ENCODE measurements at regions not wholly inside any gene's neighbourhood (a gene's known extent, or its start where the extent isn't known, plus 50 kb on each side); places are given as distances from the start of the nearest gene placed in this dataset.

GRCh38 chr13:58869566-58869965 lies 1238.0 kb downstream of the PCDH17 start (continued):
- TF ChIP-seq SMAD4 (CRISPR knock-in tag; IDR thresholded peaks at IDR 0.05): no peak
- no peak for TF ChIP-seq FOXK1 (CRISPR knock-in tag; IDR thresholded peaks at IDR 0.05)

DNA sequence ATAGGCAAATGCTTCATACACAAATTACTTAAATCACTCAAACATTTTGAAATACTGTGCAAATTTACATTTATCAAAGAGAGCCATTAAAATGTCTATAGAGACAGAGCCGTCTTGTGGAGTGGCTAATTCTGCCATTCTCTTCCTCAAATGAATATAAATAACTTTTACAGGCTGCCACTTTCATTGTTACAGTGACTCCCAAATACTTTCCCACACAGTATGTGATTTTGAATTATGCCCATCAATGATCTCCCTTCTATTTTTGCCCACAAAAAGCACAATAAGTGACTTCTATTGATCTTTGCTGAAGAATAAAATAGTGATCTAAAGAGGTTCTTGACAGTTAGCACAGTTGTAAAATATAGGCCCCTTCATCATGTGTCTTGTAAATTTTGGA lies 1244.9 kb downstream of the PCDH17 start:
- Mint-ChIP-seq H3K27me3 (ENCODE audit: low read depth) (no peaks in the 10 kb centered on the region; the same call in 1 of the 2 replicates), H3K9me3 (peaks cover 9% of the 10 kb centered on the region), H3K36me3 (0 out of 2 replicates have a peak, but pooled peaks cover 2% of the 10 kb centered on the region), H3K4me1 (peaks cover 8% of the 10 kb centered on the region), H3K4me3 (no peak overlapping the region), H3K27ac (no peak overlapping the region)
- ATAC-seq: no peak
- TF ChIP-seq FOXP4 (CRISPR knock-in tag; IDR thresholded peaks at IDR 0.05) (no peak), ZNF281 (CRISPR knock-in tag; IDR thresholded peaks at IDR 0.05) (no peak)
- TF ChIP-seq, protein P1, sequence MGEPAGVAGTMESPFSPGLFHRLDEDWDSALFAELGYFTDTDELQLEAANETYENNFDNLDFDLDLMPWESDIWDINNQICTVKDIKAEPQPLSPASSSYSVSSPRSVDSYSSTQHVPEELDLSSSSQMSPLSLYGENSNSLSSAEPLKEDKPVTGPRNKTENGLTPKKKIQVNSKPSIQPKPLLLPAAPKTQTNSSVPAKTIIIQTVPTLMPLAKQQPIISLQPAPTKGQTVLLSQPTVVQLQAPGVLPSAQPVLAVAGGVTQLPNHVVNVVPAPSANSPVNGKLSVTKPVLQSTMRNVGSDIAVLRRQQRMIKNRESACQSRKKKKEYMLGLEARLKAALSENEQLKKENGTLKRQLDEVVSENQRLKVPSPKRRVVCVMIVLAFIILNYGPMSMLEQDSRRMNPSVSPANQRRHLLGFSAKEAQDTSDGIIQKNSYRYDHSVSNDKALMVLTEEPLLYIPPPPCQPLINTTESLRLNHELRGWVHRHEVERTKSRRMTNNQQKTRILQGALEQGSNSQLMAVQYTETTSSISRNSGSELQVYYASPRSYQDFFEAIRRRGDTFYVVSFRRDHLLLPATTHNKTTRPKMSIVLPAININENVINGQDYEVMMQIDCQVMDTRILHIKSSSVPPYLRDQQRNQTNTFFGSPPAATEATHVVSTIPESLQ (CRISPR knock-in tag; IDR thresholded peaks at IDR 0.05): no peak
- DNase-seq (ENCODE audit: low spot score): no peak
- POLR2A ChIA-PET: no interaction called here
- CTCF ChIA-PET: no interaction called here

DNA sequence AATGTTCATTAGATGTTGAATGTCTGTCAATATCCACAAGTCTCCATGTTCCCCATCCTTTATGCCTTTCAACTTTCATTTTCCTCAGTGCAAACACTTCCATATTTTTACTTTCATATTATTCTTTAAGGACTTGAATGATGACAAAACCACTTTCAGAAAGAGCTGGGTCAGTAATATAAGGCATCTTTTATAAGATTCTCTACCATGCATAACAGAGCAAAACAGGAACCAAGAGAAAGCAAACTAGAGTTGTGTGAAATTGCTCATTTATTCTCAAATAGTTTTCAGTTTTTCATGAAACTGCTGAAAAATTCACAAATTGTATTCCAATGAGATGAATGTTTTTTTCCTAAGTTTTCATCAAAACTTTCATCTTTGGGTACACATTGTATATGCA lies 1247.6 kb downstream of the PCDH17 start:
- H3K9me3 Mint-ChIP-seq: no peaks in the 10 kb centered on the region

DNA sequence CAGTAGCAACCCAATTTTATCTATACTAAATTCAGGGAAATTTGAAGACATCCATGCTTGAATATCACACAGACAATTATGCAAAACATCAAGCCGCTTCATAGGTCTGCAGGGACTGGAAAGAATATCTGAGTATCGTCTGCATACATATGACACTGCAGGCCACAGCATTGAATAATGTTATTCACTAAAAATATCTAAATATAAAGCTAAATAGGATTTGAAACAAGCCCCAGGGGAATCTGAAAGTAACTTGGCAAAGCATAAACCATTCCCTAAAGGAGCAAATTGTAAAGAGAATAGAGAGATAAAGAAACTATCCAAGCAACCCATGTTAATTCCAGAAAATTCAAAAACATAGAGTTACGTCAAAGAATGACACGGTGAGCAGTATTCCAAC lies 1251.0 kb downstream of the PCDH17 start:
- ATAC-seq (no peak), DNase-seq (ENCODE audit: low spot score) (no peak)
- ChIA-PET CTCF (no interaction called here), POLR2A (no interaction called here)
- H3K27ac Mint-ChIP-seq: no peak overlapping the region
- no peak overlapping the region for H3K4me3 Mint-ChIP-seq
- H3K36me3 Mint-ChIP-seq: no peaks in the 10 kb centered on the region
- H3K27me3 Mint-ChIP-seq (ENCODE audit: low read depth): no peaks in the 10 kb centered on the region; the same call in 1 of the 2 replicates
- peaks cover 19% of the 10 kb centered on the region for H3K4me1 Mint-ChIP-seq
- H3K9me3 Mint-ChIP-seq: no peaks in the 10 kb centered on the region
- no peak for TF ChIP-seq TEAD4 (CRISPR knock-in tag; IDR thresholded peaks at IDR 0.05)
- no peak for TF ChIP-seq ZNF138 (CRISPR knock-in tag; conservative IDR thresholded peaks at IDR 0.05)
- TF ChIP-seq SP1 (CRISPR knock-in tag; conservative IDR thresholded peaks at IDR 0.05): no peak
- TF ChIP-seq CTCF (IDR thresholded peaks at IDR 0.05): no peak
- TF ChIP-seq PREB (CRISPR knock-in tag; IDR thresholded peaks at IDR 0.05; ENCODE audit: borderline replicate concordance): no peak
- TF ChIP-seq FOXP4 (CRISPR knock-in tag; IDR thresholded peaks at IDR 0.05): no peak
- TF ChIP-seq, protein P2, sequence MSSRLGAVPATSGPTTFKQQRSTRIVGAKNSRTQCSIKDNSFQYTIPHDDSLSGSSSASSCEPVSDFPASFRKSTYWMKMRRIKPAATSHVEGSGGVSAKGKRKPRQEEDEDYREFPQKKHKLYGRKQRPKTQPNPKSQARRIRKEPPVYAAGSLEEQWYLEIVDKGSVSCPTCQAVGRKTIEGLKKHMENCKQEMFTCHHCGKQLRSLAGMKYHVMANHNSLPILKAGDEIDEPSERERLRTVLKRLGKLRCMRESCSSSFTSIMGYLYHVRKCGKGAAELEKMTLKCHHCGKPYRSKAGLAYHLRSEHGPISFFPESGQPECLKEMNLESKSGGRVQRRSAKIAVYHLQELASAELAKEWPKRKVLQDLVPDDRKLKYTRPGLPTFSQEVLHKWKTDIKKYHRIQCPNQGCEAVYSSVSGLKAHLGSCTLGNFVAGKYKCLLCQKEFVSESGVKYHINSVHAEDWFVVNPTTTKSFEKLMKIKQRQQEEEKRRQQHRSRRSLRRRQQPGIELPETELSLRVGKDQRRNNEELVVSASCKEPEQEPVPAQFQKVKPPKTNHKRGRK (CRISPR knock-in tag; IDR thresholded peaks at IDR 0.05; ENCODE audit: borderline replicate concordance): no peak
- TF ChIP-seq ZNF396 (CRISPR knock-in tag; IDR thresholded peaks at IDR 0.05; ENCODE audit: borderline replicate concordance): no peak

More for the DNA sequence above, 1247.6 kb downstream of the PCDH17 start:
- ChIA-PET CTCF (no interaction called here), POLR2A (no interaction called here)
- no peaks in the 10 kb centered on the region; the same call in 1 of the 2 replicates for H3K27me3 Mint-ChIP-seq (ENCODE audit: low read depth)
- no peaks in the 10 kb centered on the region for H3K36me3 Mint-ChIP-seq
- peaks cover 13% of the 10 kb centered on the region for H3K4me1 Mint-ChIP-seq
- no peak overlapping the region for H3K27ac Mint-ChIP-seq
- ATAC-seq (no peak), DNase-seq (ENCODE audit: low spot score) (no peak)
- TF ChIP-seq, protein P2 (CRISPR knock-in tag; IDR thresholded peaks at IDR 0.05; ENCODE audit: borderline replicate concordance): no peak
- no peak overlapping the region for H3K4me3 Mint-ChIP-seq

Data from WTC11 (cell line).